Liver (tissue), 8 donors: ENCODE measurements at regions not wholly inside any gene's neighbourhood (a gene's known extent, or its start where the extent isn't known, plus 50 kb on each side); places are given as distances from the start of the nearest gene placed in this dataset.

Experiments
- DNase-seq: peaks from one replicate; pipeline ENCODE4 v3.0.0-alpha.2; 2017; ENCODE audit warnings: low spot score
- H3K27ac ChIP-seq, 2 donors: one replicate each; pipeline ENCODE4 v1.7.0; 2013; ENCODE audit warnings: inconsistent platforms in 2 of 2, low read length in 2 of 2, control low read depth in 1 of 2, low read depth in 1 of 2, mild to moderate bottlenecking in 1 of 2
- H3K27me3 ChIP-seq, 4 donors: one replicate each; pipeline versions ENCODE4 v1.6.1 to v1.7.0; 2013; ENCODE audit warnings: low read length in 3 of 4, inconsistent platforms in 1 of 4, mild to moderate bottlenecking in 1 of 4, moderate library complexity in 1 of 4; ENCODE audit not compliant: control insufficient read depth in 4 of 4, insufficient read depth in 4 of 4
- H3K36me3 ChIP-seq, 4 donors: one replicate each; pipeline versions ENCODE4 v1.6.1 to v1.7.0; 2013; ENCODE audit warnings: low read length in 3 of 4, mild to moderate bottlenecking in 3 of 4, low read depth in 1 of 4, moderate library complexity in 1 of 4; ENCODE audit not compliant: control insufficient read depth in 4 of 4, insufficient read depth in 3 of 4
- H3K4me1 ChIP-seq, 4 donors: one replicate each; pipeline versions ENCODE4 v1.6.1 to v1.7.0; 2013; ENCODE audit warnings: low read length in 3 of 4, mild to moderate bottlenecking in 3 of 4, moderate library complexity in 1 of 4; ENCODE audit not compliant: control insufficient read depth in 4 of 4, insufficient read depth in 4 of 4
- H3K4me3 ChIP-seq, 3 donors: one replicate each; pipeline versions ENCODE4 v1.6.1 to v1.7.0; 2013; ENCODE audit warnings: low read length in 3 of 3, control low read depth in 1 of 3, low read depth in 1 of 3, mild to moderate bottlenecking in 1 of 3
- H3K9ac ChIP-seq, 2 donors: one replicate each; pipeline ENCODE4 v1.7.0; 2013; ENCODE audit warnings: low read length in 2 of 2, mild to moderate bottlenecking in 2 of 2, moderate library complexity in 2 of 2, control low read depth in 1 of 2, low read depth in 1 of 2
- H3K9me3 ChIP-seq, 4 donors: one replicate each; pipeline versions ENCODE4 v1.6.1 to v1.7.0; 2013; ENCODE audit warnings: low read length in 3 of 4; ENCODE audit not compliant: control insufficient read depth in 4 of 4
- CTCF ChIP-seq: fragments of 150-350 bp; IDR thresholded peaks from 2 replicates; pipeline ENCODE4 v1.5.1; 2017; ENCODE audit warnings: improper control_type of control experiment, low read depth, low read length; ENCODE audit not compliant: missing input control
- EGR1 ChIP-seq, 2 donors: IDR thresholded peaks; 2 replicates each; pipeline ENCODE4 v1.6.1; 2016 to 2018; ENCODE audit warnings: antibody characterized with exemption in 2 of 2, low read depth in 2 of 2
- FOXA2 ChIP-seq: IDR thresholded peaks from 2 replicates; pipeline ENCODE4 v1.6.1; 2016; ENCODE audit warnings: antibody characterized with exemption
- GABPA ChIP-seq, 2 donors: IDR thresholded peaks in 1 of 2; conservative IDR thresholded peaks in 1 of 2; 2 replicates each; pipeline ENCODE4 v1.6.1; 2016; ENCODE audit warnings: antibody characterized with exemption in 2 of 2, mild to moderate bottlenecking in 1 of 2, moderate library complexity in 1 of 2
- HNF4A ChIP-seq, 2 donors: conservative IDR thresholded peaks; 2 replicates each; pipeline ENCODE4 v1.6.1; 2016; ENCODE audit warnings: antibody characterized with exemption in 2 of 2, mild to moderate bottlenecking in 2 of 2
- JUND ChIP-seq, 2 donors: IDR thresholded peaks; 2 replicates each; pipeline ENCODE4 v1.6.1; 2016; ENCODE audit warnings: antibody characterized with exemption in 2 of 2
- NR2F2 ChIP-seq: IDR thresholded peaks from 2 replicates; pipeline ENCODE4 v1.6.1; 2016; ENCODE audit warnings: antibody characterized with exemption
- RAD21 ChIP-seq, 2 donors: IDR thresholded peaks; 2 replicates each; pipeline ENCODE4 v1.6.1; 2016; ENCODE audit warnings: antibody characterized with exemption in 2 of 2, mild to moderate bottlenecking in 2 of 2
- RXRA ChIP-seq, 2 donors: IDR thresholded peaks; 2 replicates each; pipeline ENCODE4 v1.6.1; 2017 to 2018; ENCODE audit warnings: antibody characterized with exemption in 2 of 2, mild to moderate bottlenecking in 1 of 2
- SP1 ChIP-seq: IDR thresholded peaks from 2 replicates; pipeline ENCODE4 v1.6.1; 2018; ENCODE audit warnings: antibody characterized with exemption, mild to moderate bottlenecking
- TAF1 ChIP-seq: conservative IDR thresholded peaks from 2 replicates; pipeline ENCODE4 v1.6.1; 2016; ENCODE audit warnings: antibody characterized with exemption, mild to moderate bottlenecking
- YY1 ChIP-seq: IDR thresholded peaks from 2 replicates; pipeline ENCODE4 v1.6.1; 2016; ENCODE audit warnings: antibody characterized with exemption, mild to moderate bottlenecking
- WGBS: extraction: QIAGEN DNeasy Blood & Tissue Kit; methylation state at CpG from one replicate; pipeline ENCODE4 v1.1.7; 2013; 5-methylcytosine and 5-hydroxymethylcytosine counted together
- TF ChIP-seq, protein P1 (sequence below): IDR thresholded peaks from 2 replicates; pipeline ENCODE4 v1.6.1; 2016; ENCODE audit warnings: antibody characterized with exemption, mild to moderate bottlenecking
- TF ChIP-seq, protein P2 (sequence below): IDR thresholded peaks from 2 replicates; pipeline ENCODE4 v1.6.1; 2016; ENCODE audit warnings: antibody characterized with exemption
- TF ChIP-seq, protein P3 (sequence below): IDR thresholded peaks from 2 replicates; pipeline ENCODE4 v1.6.1; 2016; ENCODE audit warnings: antibody characterized with exemption
- TF ChIP-seq, protein P4 (sequence below): IDR thresholded peaks from 2 replicates; pipeline ENCODE4 v1.6.1; 2016; ENCODE audit warnings: antibody characterized with exemption
- donor health status: healthy.
- donor health status: healthy.
- donor health status: healthy.
- donor health status: healthy.
- donor health status: healthy.

DNA sequence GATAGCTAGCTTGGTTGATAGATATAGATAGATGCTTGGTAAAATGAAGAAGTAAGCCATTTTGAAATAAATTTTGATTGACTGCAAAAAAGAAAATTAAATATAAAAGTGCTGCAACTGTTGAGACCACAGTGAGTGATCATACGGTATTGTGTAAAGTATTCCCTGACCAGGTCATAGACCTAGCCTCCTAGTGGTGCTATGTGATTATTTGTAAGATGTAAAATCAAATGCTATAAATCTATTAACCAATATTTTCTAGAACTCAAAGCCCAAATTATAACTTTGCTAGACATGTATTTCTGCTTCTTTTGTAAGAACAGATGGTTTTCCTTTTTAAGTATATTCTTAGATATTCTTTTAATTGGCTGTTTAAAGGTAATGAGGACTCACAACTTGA, 480.2 kb upstream of the PTPRD start:
- TF ChIP-seq HNF4A (conservative IDR thresholded peaks at IDR 0.05), result no peak
- TF ChIP-seq, protein P1, sequence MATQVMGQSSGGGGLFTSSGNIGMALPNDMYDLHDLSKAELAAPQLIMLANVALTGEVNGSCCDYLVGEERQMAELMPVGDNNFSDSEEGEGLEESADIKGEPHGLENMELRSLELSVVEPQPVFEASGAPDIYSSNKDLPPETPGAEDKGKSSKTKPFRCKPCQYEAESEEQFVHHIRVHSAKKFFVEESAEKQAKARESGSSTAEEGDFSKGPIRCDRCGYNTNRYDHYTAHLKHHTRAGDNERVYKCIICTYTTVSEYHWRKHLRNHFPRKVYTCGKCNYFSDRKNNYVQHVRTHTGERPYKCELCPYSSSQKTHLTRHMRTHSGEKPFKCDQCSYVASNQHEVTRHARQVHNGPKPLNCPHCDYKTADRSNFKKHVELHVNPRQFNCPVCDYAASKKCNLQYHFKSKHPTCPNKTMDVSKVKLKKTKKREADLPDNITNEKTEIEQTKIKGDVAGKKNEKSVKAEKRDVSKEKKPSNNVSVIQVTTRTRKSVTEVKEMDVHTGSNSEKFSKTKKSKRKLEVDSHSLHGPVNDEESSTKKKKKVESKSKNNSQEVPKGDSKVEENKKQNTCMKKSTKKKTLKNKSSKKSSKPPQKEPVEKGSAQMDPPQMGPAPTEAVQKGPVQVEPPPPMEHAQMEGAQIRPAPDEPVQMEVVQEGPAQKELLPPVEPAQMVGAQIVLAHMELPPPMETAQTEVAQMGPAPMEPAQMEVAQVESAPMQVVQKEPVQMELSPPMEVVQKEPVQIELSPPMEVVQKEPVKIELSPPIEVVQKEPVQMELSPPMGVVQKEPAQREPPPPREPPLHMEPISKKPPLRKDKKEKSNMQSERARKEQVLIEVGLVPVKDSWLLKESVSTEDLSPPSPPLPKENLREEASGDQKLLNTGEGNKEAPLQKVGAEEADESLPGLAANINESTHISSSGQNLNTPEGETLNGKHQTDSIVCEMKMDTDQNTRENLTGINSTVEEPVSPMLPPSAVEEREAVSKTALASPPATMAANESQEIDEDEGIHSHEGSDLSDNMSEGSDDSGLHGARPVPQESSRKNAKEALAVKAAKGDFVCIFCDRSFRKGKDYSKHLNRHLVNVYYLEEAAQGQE, result no peak
- no peak for TF ChIP-seq CTCF
- TF ChIP-seq TAF1, result no peak
- no peak for TF ChIP-seq NR2F2
- H3K27me3 ChIP-seq, result no peaks in the 10 kb centered on the region
- no peaks in the 10 kb centered on the region for H3K36me3 ChIP-seq
- H3K27ac ChIP-seq, result no peak overlapping the region
- DNase-seq, result no peak
- H3K9ac ChIP-seq, result no peak overlapping the region
- 40% methylated on average over 1 of the region's 1 CpG for WGBS
- no peak overlapping the region for H3K4me3 ChIP-seq
- H3K4me1 ChIP-seq, result no peaks in the 10 kb centered on the region
- H3K9me3 ChIP-seq, result no peaks in the 10 kb centered on the region

- no peaks in the 10 kb centered on the region for H3K27me3 ChIP-seq
- no peak for DNase-seq
- WGBS, result 78% methylated on average over 1 of the region's 1 CpG
- H3K36me3 ChIP-seq, result no peaks in the 10 kb centered on the region
- H3K4me1 ChIP-seq, result no peaks in the 10 kb centered on the region
- no peak for TF ChIP-seq YY1
- no peak for TF ChIP-seq JUND (IDR thresholded peaks at IDR 0.05)
- no peak for TF ChIP-seq EGR1 (IDR thresholded peaks at IDR 0.05; ENCODE audit: low read depth in 2 of 2)
- TF ChIP-seq GABPA (IDR thresholded peaks at IDR 0.05 in 1 of 2, conservative IDR thresholded peaks at IDR 0.05 in 1 of 2), result no peak
- no peak for TF ChIP-seq CTCF
- TF ChIP-seq, protein P1, result no peak
- TF ChIP-seq, protein P2, sequence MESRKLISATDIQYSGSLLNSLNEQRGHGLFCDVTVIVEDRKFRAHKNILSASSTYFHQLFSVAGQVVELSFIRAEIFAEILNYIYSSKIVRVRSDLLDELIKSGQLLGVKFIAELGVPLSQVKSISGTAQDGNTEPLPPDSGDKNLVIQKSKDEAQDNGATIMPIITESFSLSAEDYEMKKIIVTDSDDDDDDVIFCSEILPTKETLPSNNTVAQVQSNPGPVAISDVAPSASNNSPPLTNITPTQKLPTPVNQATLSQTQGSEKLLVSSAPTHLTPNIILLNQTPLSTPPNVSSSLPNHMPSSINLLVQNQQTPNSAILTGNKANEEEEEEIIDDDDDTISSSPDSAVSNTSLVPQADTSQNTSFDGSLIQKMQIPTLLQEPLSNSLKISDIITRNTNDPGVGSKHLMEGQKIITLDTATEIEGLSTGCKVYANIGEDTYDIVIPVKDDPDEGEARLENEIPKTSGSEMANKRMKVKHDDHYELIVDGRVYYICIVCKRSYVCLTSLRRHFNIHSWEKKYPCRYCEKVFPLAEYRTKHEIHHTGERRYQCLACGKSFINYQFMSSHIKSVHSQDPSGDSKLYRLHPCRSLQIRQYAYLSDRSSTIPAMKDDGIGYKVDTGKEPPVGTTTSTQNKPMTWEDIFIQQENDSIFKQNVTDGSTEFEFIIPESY, result no peak
- TF ChIP-seq NR2F2, result no peak
- no peak for TF ChIP-seq HNF4A (conservative IDR thresholded peaks at IDR 0.05)
- TF ChIP-seq, protein P3, sequence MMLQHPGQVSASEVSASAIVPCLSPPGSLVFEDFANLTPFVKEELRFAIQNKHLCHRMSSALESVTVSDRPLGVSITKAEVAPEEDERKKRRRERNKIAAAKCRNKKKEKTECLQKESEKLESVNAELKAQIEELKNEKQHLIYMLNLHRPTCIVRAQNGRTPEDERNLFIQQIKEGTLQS, result no peak
- TF ChIP-seq RAD21 (IDR thresholded peaks at IDR 0.05), result no peak
- no peak for TF ChIP-seq SP1
- TF ChIP-seq, protein P4, sequence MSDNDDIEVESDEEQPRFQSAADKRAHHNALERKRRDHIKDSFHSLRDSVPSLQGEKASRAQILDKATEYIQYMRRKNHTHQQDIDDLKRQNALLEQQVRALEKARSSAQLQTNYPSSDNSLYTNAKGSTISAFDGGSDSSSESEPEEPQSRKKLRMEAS, result no peak
- no peak for TF ChIP-seq FOXA2
- no peak for TF ChIP-seq RXRA (IDR thresholded peaks at IDR 0.05)
- TF ChIP-seq TAF1, result no peak
- H3K9ac ChIP-seq, result no peak overlapping the region
- H3K9me3 ChIP-seq, result no peaks in the 10 kb centered on the region
- H3K27ac ChIP-seq, result no peak overlapping the region
- H3K4me3 ChIP-seq, result no peak overlapping the region
Measured at GRCh38 chr9:11097020-11097419, 484.2 kb upstream of the PTPRD start.
